Uterus (tissue), 3 donors: ENCODE measurements at regions not wholly inside any gene's neighbourhood (a gene's known extent, or its start where the extent isn't known, plus 50 kb on each side); places are given as distances from the start of the nearest gene placed in this dataset.
"Not testable (repeated sequence)": the region's sequence is repeated elsewhere in the genome, so short reads cannot be mapped to it uniquely, and the experiment has no call there.

Source experiments
- DNase-seq, 2 donors: peaks; one replicate each; pipeline ENCODE4 v3.0.0-alpha.2; 2019 to 2020
- H3K27ac ChIP-seq, 2 donors: fragments of 200-600 bp; sonication (generic); 1 replicate in 1 of 2; 2 replicates in 1 of 2; pipeline ENCODE4 v1.5.1; 2016 to 2018
- H3K27me3 ChIP-seq, 2 donors: fragments of 200-600 bp; sonication (generic); one replicate each; pipeline ENCODE4 v1.5.1; 2018 to 2019; ENCODE audit warnings: control low read depth in 1 of 2
- H3K36me3 ChIP-seq, 2 donors: fragments of 200-600 bp; sonication (generic); one replicate each; pipeline ENCODE4 v1.5.1; 2019; ENCODE audit warnings: control low read depth in 1 of 2
- H3K4me1 ChIP-seq, 2 donors: fragments of 200-600 bp; sonication (generic); one replicate each; pipeline ENCODE4 v1.5.1; 2018 to 2019; ENCODE audit warnings: control low read depth in 1 of 2
- H3K4me3 ChIP-seq, 2 donors: fragments of 200-600 bp; sonication (generic); 1 replicate in 1 of 2; 2 replicates in 1 of 2; pipeline ENCODE4 v1.5.1; 2018 to 2019; ENCODE audit warnings: mild to moderate bottlenecking in 1 of 2
- H3K9me3 ChIP-seq, 2 donors: fragments of 200-600 bp; sonication (generic); one replicate each; pipeline ENCODE4 v1.5.1; 2019; ENCODE audit warnings: control low read depth in 1 of 2
- CTCF ChIP-seq, 4 experiments: fragments of 200-600 bp in 2 of 4; fragments of 450-650 bp in 2 of 4; sonication (generic) in 2 of 4; IDR thresholded peaks; one replicate each; pipeline ENCODE4 v1.5.1; 2016 to 2019; ENCODE audit warnings: antibody characterized with exemption in 4 of 4, mild to moderate bottlenecking in 2 of 4, moderate library complexity in 1 of 4
- POLR2A ChIP-seq, 2 donors: fragments of 450-650 bp; IDR thresholded peaks; one replicate each; pipeline ENCODE4 v1.6.1; 2016; ENCODE audit warnings: antibody characterized with exemption in 2 of 2, mild to moderate bottlenecking in 1 of 2, moderate library complexity in 1 of 2
- intact Hi-C: fragments of 100-400 bp; cut with DNase I; formaldehyde crosslinking; loops from one replicate; pipeline ENCODE4 v1.15.1; 2023; ENCODE audit warnings: low total_unique reads
- donor health status: DM: yes; HTN: yes; CAD: no.

- intact Hi-C loops, result no loop called here
- no peak overlapping the region for H3K4me3 ChIP-seq
- no peaks in the 10 kb centered on the region for H3K9me3 ChIP-seq
- H3K36me3 ChIP-seq, result no peaks in the 10 kb centered on the region
- peaks cover 0 to 3% of the 10 kb centered on the region in 2 donors for H3K4me1 ChIP-seq
- no peak for DNase-seq
- H3K27me3 ChIP-seq, result no peaks in the 10 kb centered on the region
- TF ChIP-seq CTCF (IDR thresholded peaks at IDR 0.05) (no peak), POLR2A (IDR thresholded peaks at IDR 0.05) (no peak)
- H3K27ac ChIP-seq, result peak overlapping the region in 1 of 2 donors; percentile 8
Measured at GRCh38 chr9:36462245-36462644, 62.2 kb upstream of the RNF38 start.

GRCh38 chr9:36461323-36461722 is 61.3 kb upstream of the RNF38 start:
- TF ChIP-seq CTCF (IDR thresholded peaks at IDR 0.05), result no peak
- Histone ChIP-seq H3K4me3 (no peak overlapping the region), H3K36me3 (no peaks in the 10 kb centered on the region), H3K4me1 (peaks cover 0 to 3% of the 10 kb centered on the region in 2 donors), H3K9me3 (no peaks in the 10 kb centered on the region), H3K27ac (peak overlapping the region; percentile 3 to 8), H3K27me3 (no peaks in the 10 kb centered on the region)
- no peak for DNase-seq
- intact Hi-C loops, result no loop called here

GRCh38 chr9:36458430-36458915 is 58.4 kb upstream of the RNF38 start:
- H3K4me3 ChIP-seq, H3K36me3 ChIP-seq, H3K9me3 ChIP-seq, DNase-seq, H3K4me1 ChIP-seq, intact Hi-C loops, H3K27me3 ChIP-seq, H3K27ac ChIP-seq: not testable (repeated sequence)

GRCh38 chr9:36457836-36458429 is 57.9 kb upstream of the RNF38 start:
- no peak for DNase-seq
- no peaks in the 10 kb centered on the region for H3K9me3 ChIP-seq
- no peak overlapping the region for H3K27ac ChIP-seq
- TF ChIP-seq POLR2A (IDR thresholded peaks at IDR 0.05) (no peak), CTCF (IDR thresholded peaks at IDR 0.05) (no peak)
- no peaks in the 10 kb centered on the region for H3K36me3 ChIP-seq
- peaks cover 0 to 3% of the 10 kb centered on the region in 2 donors for H3K4me1 ChIP-seq
- H3K4me3 ChIP-seq, result no peak overlapping the region
- H3K27me3 ChIP-seq, result no peaks in the 10 kb centered on the region
- intact Hi-C loops, result no loop called here

- no peak for TF ChIP-seq POLR2A (IDR thresholded peaks at IDR 0.05)
- no peak for TF ChIP-seq CTCF (IDR thresholded peaks at IDR 0.05)
- no peaks in the 10 kb centered on the region for H3K27me3 ChIP-seq
- no peak for DNase-seq
- no peaks in the 10 kb centered on the region for H3K4me1 ChIP-seq
- H3K36me3 ChIP-seq, result no peaks in the 10 kb centered on the region
- no peak overlapping the region for H3K4me3 ChIP-seq
- H3K9me3 ChIP-seq, result no peaks in the 10 kb centered on the region
- no peak overlapping the region for H3K27ac ChIP-seq
- intact Hi-C loops, result no loop called here
Measured at GRCh38 chr9:36456480-36457065, 56.5 kb upstream of the RNF38 start.
